GM12872 (cell line): ENCODE measurements at regions not wholly inside any gene's neighbourhood (a gene's known extent, or its start where the extent isn't known, plus 50 kb on each side); places are given as distances from the start of the nearest gene placed in this dataset.

Experiments
- CTCF ChIP-seq: IDR thresholded peaks from 3 replicates; pipeline ENCODE4 v1.5.1; 2011; ENCODE audit warnings: low read depth, mild to moderate bottlenecking, low read length, moderate library complexity; ENCODE audit not compliant: insufficient read depth

- TF ChIP-seq CTCF, result no peak
Observed at GRCh38 chr2:129709001-129709955, 270.2 kb upstream of the RAB6C start.

- no peak for TF ChIP-seq CTCF
Observed at GRCh38 chr2:129709956-129710598, 269.4 kb upstream of the RAB6C start.

GRCh38 chr2:129710670-129711495, 268.6 kb upstream of the RAB6C start:
- TF ChIP-seq CTCF, result no peak

- TF ChIP-seq CTCF, result no peak
Observed at GRCh38 chr2:129711816-129712675, 267.4 kb upstream of the RAB6C start.

GRCh38 chr2:129712676-129712985, 266.8 kb upstream of the RAB6C start:
- TF ChIP-seq CTCF, result no peak

GRCh38 chr2:129713337-129713736, 266.1 kb upstream of the RAB6C start:
- TF ChIP-seq CTCF, result no peak
